Type B pancreatic cell (in vitro differentiated cells): ENCODE measurements at regions not wholly inside any gene's neighbourhood (a gene's known extent, or its start where the extent isn't known, plus 50 kb on each side); places are given as distances from the start of the nearest gene placed in this dataset.

Experiments used
- DNase-seq: peaks from one replicate; pipeline ENCODE4 v3.0.0; 2021; ENCODE audit warnings: mixed read lengths; ENCODE audit not compliant: unreplicated experiment; ENCODE audit errors: extremely low spot score
- H3K27ac Mint-ChIP-seq: 2 replicates; pipeline ENCODE4 v1.8.0; 2021; ENCODE audit warnings: mild to moderate bottlenecking, mixed read lengths
- H3K27me3 Mint-ChIP-seq: 2 replicates; pipeline ENCODE4 v1.8.0; 2021; ENCODE audit warnings: mixed read lengths
- H3K36me3 Mint-ChIP-seq: 2 replicates; pipeline ENCODE4 v1.8.0; 2021; ENCODE audit warnings: mixed read lengths
- H3K4me1 Mint-ChIP-seq: one replicate; pipeline ENCODE4 v1.8.0; 2021; ENCODE audit warnings: mixed read lengths; ENCODE audit not compliant: unreplicated experiment
- H3K4me3 Mint-ChIP-seq: 2 replicates; pipeline ENCODE4 v1.8.0; 2021; ENCODE audit warnings: mild to moderate bottlenecking, mixed read lengths
- H3K9me3 Mint-ChIP-seq: 2 replicates; pipeline ENCODE4 v1.8.0; 2021; ENCODE audit warnings: mixed read lengths
- CTCF ChIP-seq: fragments of 200-600 bp; sonication (generic); conservative IDR thresholded peaks from 2 replicates; pipeline ENCODE4 v1.5.0; 2021; ENCODE audit warnings: antibody characterized with exemption, mild to moderate bottlenecking

GRCh38 chr12:24460506-24460905, 488.4 kb downstream of the BCAT1 start:
- H3K36me3 Mint-ChIP-seq = peaks cover 7% of the 10 kb centered on the region
- no peak overlapping the region for H3K4me3 Mint-ChIP-seq
- H3K27me3 Mint-ChIP-seq = peaks cover 6% of the 10 kb centered on the region
- H3K27ac Mint-ChIP-seq = no peak overlapping the region
- no peaks in the 10 kb centered on the region for H3K4me1 Mint-ChIP-seq
- no peak for DNase-seq
- TF ChIP-seq CTCF = no peak
- H3K9me3 Mint-ChIP-seq = no peaks in the 10 kb centered on the region

DNA sequence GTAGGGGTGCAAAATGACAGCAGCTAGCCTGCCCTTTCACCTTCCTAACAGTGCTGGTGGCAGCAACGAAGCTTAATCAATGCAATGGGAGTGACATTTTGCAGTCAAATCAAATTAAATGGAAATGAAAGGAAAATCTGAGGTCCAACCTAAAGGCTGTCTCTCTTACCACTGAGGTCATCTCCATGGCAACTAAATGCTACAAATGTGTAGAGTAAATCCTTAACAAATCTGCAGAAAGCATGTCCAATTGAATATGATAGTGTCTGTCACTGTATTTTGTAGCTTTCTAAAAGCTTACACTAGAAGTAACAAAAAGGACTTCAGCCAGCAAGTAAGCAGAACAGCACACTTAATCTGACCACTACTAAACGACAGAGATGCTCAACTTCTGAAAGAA, 488.8 kb downstream of the BCAT1 start:
- TF ChIP-seq CTCF = no peak
- Mint-ChIP-seq H3K4me1 (no peaks in the 10 kb centered on the region), H3K4me3 (no peak overlapping the region), H3K27ac (no peak overlapping the region), H3K9me3 (no peaks in the 10 kb centered on the region), H3K27me3 (peaks cover 6% of the 10 kb centered on the region), H3K36me3 (peaks cover 9% of the 10 kb centered on the region)
- DNase-seq = no peak

- TF ChIP-seq CTCF = no peak
- Mint-ChIP-seq H3K27me3 (peaks cover 3% of the 10 kb centered on the region), H3K4me1 (no peaks in the 10 kb centered on the region), H3K4me3 (no peak overlapping the region), H3K9me3 (no peaks in the 10 kb centered on the region), H3K27ac (no peak overlapping the region), H3K36me3 (peaks cover 14% of the 10 kb centered on the region)
- DNase-seq = no peak
Observed at GRCh38 chr12:24455811-24456210, 493.1 kb downstream of the BCAT1 start.

- Mint-ChIP-seq H3K27me3 (peaks cover 5% of the 10 kb centered on the region), H3K4me1 (no peaks in the 10 kb centered on the region), H3K9me3 (no peaks in the 10 kb centered on the region), H3K27ac (no peak overlapping the region), H3K4me3 (no peak overlapping the region), H3K36me3 (peaks cover 4% of the 10 kb centered on the region)
- no peak for TF ChIP-seq CTCF
- no peak for DNase-seq
Observed at GRCh38 chr12:24447678-24448077, 498.2 kb upstream of the SOX5 start.

DNA sequence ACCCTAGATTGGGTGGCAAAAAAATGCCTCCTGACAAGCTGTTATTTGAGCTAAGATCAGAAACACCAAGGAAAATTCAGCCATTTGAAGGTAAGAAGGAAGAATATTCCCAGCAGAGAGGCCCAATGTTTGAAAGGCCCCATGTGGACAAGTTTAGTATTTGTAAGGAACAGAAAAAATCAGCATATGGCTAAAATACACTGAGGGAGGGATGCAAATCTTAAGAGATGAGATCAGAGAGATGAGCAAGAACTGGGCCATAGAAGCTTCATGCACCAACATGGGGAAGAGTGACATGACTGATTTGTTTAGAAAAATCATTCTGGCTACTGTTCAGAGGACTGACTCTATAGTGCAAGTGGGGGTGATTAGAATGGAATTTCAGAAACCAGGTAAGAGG, 496.8 kb upstream of the SOX5 start:
- no peak for TF ChIP-seq CTCF
- peaks cover 6% of the 10 kb centered on the region for H3K4me1 Mint-ChIP-seq
- H3K36me3 Mint-ChIP-seq = peaks cover 4% of the 10 kb centered on the region
- no peaks in the 10 kb centered on the region for H3K9me3 Mint-ChIP-seq
- H3K27ac Mint-ChIP-seq = no peak overlapping the region
- no peak for DNase-seq
- no peak overlapping the region for H3K4me3 Mint-ChIP-seq
- peaks cover 5% of the 10 kb centered on the region for H3K27me3 Mint-ChIP-seq

DNA sequence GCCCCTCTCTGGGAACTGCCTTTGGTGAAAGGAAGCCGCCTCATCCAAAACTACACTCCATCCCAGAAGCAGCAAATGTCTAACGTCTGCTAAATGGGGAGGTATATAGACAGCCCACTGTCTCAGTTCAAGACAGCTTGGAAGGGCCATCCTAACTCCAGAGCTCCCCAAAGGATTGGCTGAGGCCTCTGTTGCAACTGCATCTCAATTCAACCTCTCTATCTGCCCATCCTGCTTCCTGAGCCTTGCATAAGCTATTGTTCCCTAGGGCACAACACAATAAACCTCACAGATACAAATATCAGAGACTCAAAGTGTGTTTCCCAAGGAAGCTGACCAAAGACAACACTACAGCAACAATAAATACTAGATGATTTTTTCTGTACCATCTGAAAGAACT, 495.2 kb upstream of the SOX5 start:
- H3K27me3 Mint-ChIP-seq = peaks cover 5% of the 10 kb centered on the region
- no peak overlapping the region for H3K27ac Mint-ChIP-seq
- no peaks in the 10 kb centered on the region for H3K9me3 Mint-ChIP-seq
- no peak for DNase-seq
- no peak overlapping the region for H3K4me3 Mint-ChIP-seq
- peaks cover 7% of the 10 kb centered on the region for H3K4me1 Mint-ChIP-seq
- TF ChIP-seq CTCF = no peak
- peaks cover 3% of the 10 kb centered on the region for H3K36me3 Mint-ChIP-seq
